GM18868 (cell line): ENCODE measurements at regions not wholly inside any gene's neighbourhood (a gene's known extent, or its start where the extent isn't known, plus 50 kb on each side); places are given as distances from the start of the nearest gene placed in this dataset.
"Not testable (repeated sequence)": the region's sequence is repeated elsewhere in the genome, so short reads cannot be mapped to it uniquely, and the experiment has no call there.

ENCODE experiments used
- ATAC-seq: cut with Tn5 transposase; IDR thresholded peaks from one replicate; pipeline ENCODE4 v1.9.1; 2021; ENCODE audit warnings: mild to moderate bottlenecking, moderate library complexity; ENCODE audit not compliant: unreplicated experiment

- no peak for ATAC-seq
These were observed 82.5 kb upstream of the MYO3A start for GRCh38 chr10:25851548-25851947.

GRCh38 chr10:25852364-25852941 lies 81.6 kb upstream of the MYO3A start:
- ATAC-seq = no peak

- ATAC-seq = no peak
These were observed 76.0 kb upstream of the MYO3A start for GRCh38 chr10:25858076-25858475.

- no peak for ATAC-seq
These were observed 68.8 kb upstream of the MYO3A start for GRCh38 chr10:25865267-25865666.

- ATAC-seq = no peak
These were observed 66.7 kb upstream of the MYO3A start for GRCh38 chr10:25867321-25867720.

GRCh38 chr10:25869067-25869591 lies 64.9 kb upstream of the MYO3A start:
- ATAC-seq = no peak

- ATAC-seq = no peak
These were observed 64.4 kb upstream of the MYO3A start for GRCh38 chr10:25869609-25870008.

GRCh38 chr10:25874402-25874801 lies 59.6 kb upstream of the MYO3A start:
- ATAC-seq = not testable (repeated sequence)

DNA sequence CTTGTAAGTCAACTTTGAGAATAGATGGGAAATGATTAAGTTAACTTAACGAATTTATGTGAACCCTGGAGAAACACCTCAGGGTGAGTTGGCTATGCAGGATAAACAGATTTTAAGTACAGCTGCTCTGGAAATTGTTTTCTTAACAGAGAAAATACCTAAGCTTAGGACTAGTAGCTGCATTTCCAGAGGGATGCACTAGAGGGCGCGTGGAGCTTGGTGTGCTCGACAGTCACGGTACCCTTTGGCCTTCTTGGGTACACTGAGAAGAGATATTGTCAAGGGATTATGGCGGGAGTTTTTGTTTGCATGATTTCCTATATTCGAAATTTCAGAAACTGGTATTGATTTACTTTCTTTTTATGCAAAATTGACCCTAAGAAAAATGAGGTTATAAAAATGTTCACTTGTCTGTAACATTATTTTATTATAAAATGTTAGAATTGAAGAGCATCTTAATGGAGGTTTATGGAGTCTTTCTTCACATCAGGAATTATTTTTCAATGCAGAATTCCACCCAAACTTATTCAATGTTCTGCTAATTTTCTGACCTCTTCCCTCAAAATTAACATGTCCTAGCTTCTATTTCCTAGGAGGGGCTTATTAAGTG lies 58.4 kb upstream of the MYO3A start:
- ATAC-seq = peak; percentile 93

GRCh38 chr10:25877296-25877695 lies 56.7 kb upstream of the MYO3A start:
- no peak for ATAC-seq
